OCI-LY7 (cell line): ENCODE measurements at regions not wholly inside any gene's neighbourhood (a gene's known extent, or its start where the extent isn't known, plus 50 kb on each side); places are given as distances from the start of the nearest gene placed in this dataset.

Source experiments
- EZH2phosphoT487 ChIP-seq: fragments of 200-600 bp; sonication (generic); IDR thresholded peaks from 2 replicates; pipeline ENCODE4 v1.6.1; 2018; ENCODE audit warnings: low read depth, borderline replicate concordance, mild to moderate bottlenecking, mixed run types, antibody characterized with exemption, low read length, moderate library complexity, mixed read lengths
- TF ChIP-seq, protein P1 (sequence below): fragments of 200-600 bp; sonication (generic); conservative IDR thresholded peaks from 2 replicates; pipeline ENCODE4 v1.5.1; 2014; ENCODE audit warnings: mild to moderate bottlenecking, antibody characterized with exemption, low read length, moderate library complexity, mixed read lengths

DNA sequence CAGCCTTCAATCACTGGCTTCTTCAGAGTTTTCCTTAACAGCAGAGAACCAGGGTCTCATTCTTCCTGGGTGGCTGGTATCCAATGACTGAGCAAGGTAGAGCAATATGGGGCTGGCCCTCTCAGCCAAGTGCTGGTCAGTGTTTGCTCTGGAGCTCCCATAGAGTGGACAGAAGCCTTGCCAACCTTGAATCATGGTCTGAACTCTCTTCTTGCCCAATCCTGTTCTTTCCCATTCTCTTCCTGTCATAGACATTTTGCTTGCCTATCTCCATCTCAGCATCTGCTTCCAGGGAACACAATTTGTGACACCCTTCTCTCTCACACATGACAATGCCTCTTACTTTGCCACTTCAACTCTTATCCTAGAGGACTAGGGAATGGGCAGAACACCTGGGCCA lies 245.6 kb upstream of the PEX5L start:
- TF ChIP-seq, protein P1, sequence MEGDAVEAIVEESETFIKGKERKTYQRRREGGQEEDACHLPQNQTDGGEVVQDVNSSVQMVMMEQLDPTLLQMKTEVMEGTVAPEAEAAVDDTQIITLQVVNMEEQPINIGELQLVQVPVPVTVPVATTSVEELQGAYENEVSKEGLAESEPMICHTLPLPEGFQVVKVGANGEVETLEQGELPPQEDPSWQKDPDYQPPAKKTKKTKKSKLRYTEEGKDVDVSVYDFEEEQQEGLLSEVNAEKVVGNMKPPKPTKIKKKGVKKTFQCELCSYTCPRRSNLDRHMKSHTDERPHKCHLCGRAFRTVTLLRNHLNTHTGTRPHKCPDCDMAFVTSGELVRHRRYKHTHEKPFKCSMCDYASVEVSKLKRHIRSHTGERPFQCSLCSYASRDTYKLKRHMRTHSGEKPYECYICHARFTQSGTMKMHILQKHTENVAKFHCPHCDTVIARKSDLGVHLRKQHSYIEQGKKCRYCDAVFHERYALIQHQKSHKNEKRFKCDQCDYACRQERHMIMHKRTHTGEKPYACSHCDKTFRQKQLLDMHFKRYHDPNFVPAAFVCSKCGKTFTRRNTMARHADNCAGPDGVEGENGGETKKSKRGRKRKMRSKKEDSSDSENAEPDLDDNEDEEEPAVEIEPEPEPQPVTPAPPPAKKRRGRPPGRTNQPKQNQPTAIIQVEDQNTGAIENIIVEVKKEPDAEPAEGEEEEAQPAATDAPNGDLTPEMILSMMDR, result no peak
- TF ChIP-seq EZH2phosphoT487, result no peak
